ENCODE measurements at regions not wholly inside any gene's neighbourhood (a gene's known extent, or its start where the extent isn't known, plus 50 kb on each side); places are given as distances from the start of the nearest gene placed in this dataset.

- in situ Hi-C loops (cut with HindIII; ENCODE audit: low pct_unique_long_range_greater_than_20kb, low sequenced_read_pairs), result no loop called here
- DNase-seq (ENCODE audit: low read depth, low spot score), result no peak
Measured at GRCh38 chr18:44625386-44625785, 55.3 kb upstream of the SETBP1 start.

- in situ Hi-C loops (cut with HindIII; ENCODE audit: low pct_unique_long_range_greater_than_20kb, low sequenced_read_pairs), result no loop called here
Measured at GRCh38 chr18:44626236-44626635, 54.5 kb upstream of the SETBP1 start.

GRCh38 chr18:44626807-44627206 lies 53.9 kb upstream of the SETBP1 start:
- in situ Hi-C loops (cut with HindIII; ENCODE audit: low pct_unique_long_range_greater_than_20kb, low sequenced_read_pairs), result no loop called here
- DNase-seq (ENCODE audit: low read depth, low spot score), result no peak

More at GRCh38 chr18:44626236-44626635, 54.5 kb upstream of the SETBP1 start:
- no peak for DNase-seq (ENCODE audit: low read depth, low spot score)

GRCh38 chr18:44627280-44627679 lies 53.4 kb upstream of the SETBP1 start:
- DNase-seq (ENCODE audit: low read depth, low spot score), result no peak
- in situ Hi-C loops (cut with HindIII; ENCODE audit: low pct_unique_long_range_greater_than_20kb, low sequenced_read_pairs), result no loop called here

- DNase-seq (ENCODE audit: low read depth, low spot score), result no peak
- in situ Hi-C loops (cut with HindIII; ENCODE audit: low pct_unique_long_range_greater_than_20kb, low sequenced_read_pairs), result no loop called here
Measured at GRCh38 chr18:44629406-44629805, 51.3 kb upstream of the SETBP1 start.

GRCh38 chr18:44630118-44630517 lies 50.6 kb upstream of the SETBP1 start:
- in situ Hi-C loops (cut with HindIII; ENCODE audit: low pct_unique_long_range_greater_than_20kb, low sequenced_read_pairs), result no loop called here
- DNase-seq (ENCODE audit: low read depth, low spot score), result no peak

Small RNAs in the stretch of these regions (small RNA-seq; reads per million reads assigned to genes)
- 0 to 0.10 reads per million in 2 experiments for gene RNA5SP455
